ENCODE measurements at regions not wholly inside any gene's neighbourhood (a gene's known extent, or its start where the extent isn't known, plus 50 kb on each side); places are given as distances from the start of the nearest gene placed in this dataset.

DNA sequence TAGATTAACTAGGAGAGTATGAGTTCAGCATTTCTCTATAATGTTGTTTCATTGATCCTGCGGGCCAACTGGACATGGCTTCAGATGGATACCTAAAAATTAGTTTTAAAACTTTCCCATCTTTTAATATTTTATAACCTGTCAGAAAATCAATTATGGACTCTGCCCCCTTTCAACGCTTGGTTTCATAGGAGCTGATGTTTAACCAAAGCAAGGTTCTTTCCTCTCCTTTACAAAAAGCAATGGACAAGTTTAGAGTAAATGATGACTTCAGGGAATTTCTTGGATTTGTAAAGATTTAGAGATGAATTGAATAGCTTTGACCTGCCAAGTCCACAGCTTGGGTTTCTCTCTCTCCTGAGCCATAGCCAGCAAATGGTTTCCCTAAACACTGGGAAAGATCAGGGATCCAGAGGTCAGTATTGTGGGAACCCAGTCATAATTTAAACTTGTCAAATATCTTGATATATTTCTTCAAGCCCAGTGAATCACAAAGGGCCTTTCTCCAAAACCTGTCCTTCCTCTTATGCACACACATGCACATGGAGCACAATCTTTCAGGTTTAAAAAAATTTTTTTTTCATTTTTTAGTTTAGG, 177.1 kb downstream of the EVX1 start:
- H3K79me2 ChIP-seq (ENCODE audit: insufficient read depth): no peaks in the 10 kb centered on the region
- H3K4me2 ChIP-seq: no peak overlapping the region
- no peaks in the 10 kb centered on the region for H3K27me3 ChIP-seq (ENCODE audit: insufficient read depth)
- no peak for DNase-seq
- H3K9me2 ChIP-seq: no peaks in the 10 kb centered on the region
- POLR2A ChIA-PET: no interaction called here
- no peak overlapping the region for H3K9ac ChIP-seq
- 33% methylated on average over 2 of the region's 2 CpGs for WGBS (ENCODE audit: low lambda C conversion rate)
- H3K4me3 ChIP-seq (ENCODE audit: low read depth in 2 of 2, low read length in 1 of 2): no peak overlapping the region
- no peak overlapping the region for H2AFZ ChIP-seq (ENCODE audit: low read depth)
- no peaks in the 10 kb centered on the region for H3F3A ChIP-seq (replicated peaks; ENCODE audit: insufficient read depth)
- H3K27ac ChIP-seq (ENCODE audit: low read depth in 2 of 2, low read length in 1 of 2): no peak overlapping the region
- H3K4me1 ChIP-seq (ENCODE audit: control insufficient read depth in 1 of 2, insufficient read depth in 2 of 2, low read depth in 1 of 2, low read length in 1 of 2): no peaks in the 10 kb centered on the region
- H4K20me1 ChIP-seq (ENCODE audit: insufficient read depth): no peaks in the 10 kb centered on the region
- TF ChIP-seq NFIC (IDR thresholded peaks at IDR 0.05; ENCODE audit: borderline replicate concordance) (no peak), POLR2AphosphoS5 (IDR thresholded peaks at IDR 0.05; ENCODE audit: low read depth, low read length) (no peak), EZH2phosphoT487 (IDR thresholded peaks at IDR 0.05; ENCODE audit: borderline replicate concordance, low read depth) (no peak), EP300 (IDR thresholded peaks at IDR 0.05; ENCODE audit: borderline replicate concordance in 1 of 2, low read depth in 1 of 2, low read length in 1 of 2) (no peak), NRF1 (IDR thresholded peaks at IDR 0.05; ENCODE audit: low read depth, low read length) (no peak), RXRA (IDR thresholded peaks at IDR 0.05; ENCODE audit: borderline replicate concordance, low read depth) (no peak), FOSL2 (IDR thresholded peaks at IDR 0.05; ENCODE audit: borderline replicate concordance, low read depth) (no peak), RAD21 (IDR thresholded peaks at IDR 0.05; ENCODE audit: low read length) (no peak)
- TF ChIP-seq, protein P1, sequence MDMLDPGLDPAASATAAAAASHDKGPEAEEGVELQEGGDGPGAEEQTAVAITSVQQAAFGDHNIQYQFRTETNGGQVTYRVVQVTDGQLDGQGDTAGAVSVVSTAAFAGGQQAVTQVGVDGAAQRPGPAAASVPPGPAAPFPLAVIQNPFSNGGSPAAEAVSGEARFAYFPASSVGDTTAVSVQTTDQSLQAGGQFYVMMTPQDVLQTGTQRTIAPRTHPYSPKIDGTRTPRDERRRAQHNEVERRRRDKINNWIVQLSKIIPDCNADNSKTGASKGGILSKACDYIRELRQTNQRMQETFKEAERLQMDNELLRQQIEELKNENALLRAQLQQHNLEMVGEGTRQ (IDR thresholded peaks at IDR 0.05; ENCODE audit: borderline replicate concordance, low read depth, low read length): no peak
- TF ChIP-seq, protein P2, sequence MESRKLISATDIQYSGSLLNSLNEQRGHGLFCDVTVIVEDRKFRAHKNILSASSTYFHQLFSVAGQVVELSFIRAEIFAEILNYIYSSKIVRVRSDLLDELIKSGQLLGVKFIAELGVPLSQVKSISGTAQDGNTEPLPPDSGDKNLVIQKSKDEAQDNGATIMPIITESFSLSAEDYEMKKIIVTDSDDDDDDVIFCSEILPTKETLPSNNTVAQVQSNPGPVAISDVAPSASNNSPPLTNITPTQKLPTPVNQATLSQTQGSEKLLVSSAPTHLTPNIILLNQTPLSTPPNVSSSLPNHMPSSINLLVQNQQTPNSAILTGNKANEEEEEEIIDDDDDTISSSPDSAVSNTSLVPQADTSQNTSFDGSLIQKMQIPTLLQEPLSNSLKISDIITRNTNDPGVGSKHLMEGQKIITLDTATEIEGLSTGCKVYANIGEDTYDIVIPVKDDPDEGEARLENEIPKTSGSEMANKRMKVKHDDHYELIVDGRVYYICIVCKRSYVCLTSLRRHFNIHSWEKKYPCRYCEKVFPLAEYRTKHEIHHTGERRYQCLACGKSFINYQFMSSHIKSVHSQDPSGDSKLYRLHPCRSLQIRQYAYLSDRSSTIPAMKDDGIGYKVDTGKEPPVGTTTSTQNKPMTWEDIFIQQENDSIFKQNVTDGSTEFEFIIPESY (IDR thresholded peaks at IDR 0.05; ENCODE audit: borderline replicate concordance, low read depth): no peak
- TF ChIP-seq, protein P3, sequence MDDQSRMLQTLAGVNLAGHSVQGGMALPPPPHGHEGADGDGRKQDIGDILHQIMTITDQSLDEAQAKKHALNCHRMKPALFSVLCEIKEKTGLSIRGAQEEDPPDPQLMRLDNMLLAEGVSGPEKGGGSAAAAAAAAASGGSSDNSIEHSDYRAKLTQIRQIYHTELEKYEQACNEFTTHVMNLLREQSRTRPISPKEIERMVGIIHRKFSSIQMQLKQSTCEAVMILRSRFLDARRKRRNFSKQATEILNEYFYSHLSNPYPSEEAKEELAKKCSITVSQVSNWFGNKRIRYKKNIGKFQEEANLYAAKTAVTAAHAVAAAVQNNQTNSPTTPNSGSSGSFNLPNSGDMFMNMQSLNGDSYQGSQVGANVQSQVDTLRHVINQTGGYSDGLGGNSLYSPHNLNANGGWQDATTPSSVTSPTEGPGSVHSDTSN (IDR thresholded peaks at IDR 0.05): no peak
- TF ChIP-seq, protein P4, sequence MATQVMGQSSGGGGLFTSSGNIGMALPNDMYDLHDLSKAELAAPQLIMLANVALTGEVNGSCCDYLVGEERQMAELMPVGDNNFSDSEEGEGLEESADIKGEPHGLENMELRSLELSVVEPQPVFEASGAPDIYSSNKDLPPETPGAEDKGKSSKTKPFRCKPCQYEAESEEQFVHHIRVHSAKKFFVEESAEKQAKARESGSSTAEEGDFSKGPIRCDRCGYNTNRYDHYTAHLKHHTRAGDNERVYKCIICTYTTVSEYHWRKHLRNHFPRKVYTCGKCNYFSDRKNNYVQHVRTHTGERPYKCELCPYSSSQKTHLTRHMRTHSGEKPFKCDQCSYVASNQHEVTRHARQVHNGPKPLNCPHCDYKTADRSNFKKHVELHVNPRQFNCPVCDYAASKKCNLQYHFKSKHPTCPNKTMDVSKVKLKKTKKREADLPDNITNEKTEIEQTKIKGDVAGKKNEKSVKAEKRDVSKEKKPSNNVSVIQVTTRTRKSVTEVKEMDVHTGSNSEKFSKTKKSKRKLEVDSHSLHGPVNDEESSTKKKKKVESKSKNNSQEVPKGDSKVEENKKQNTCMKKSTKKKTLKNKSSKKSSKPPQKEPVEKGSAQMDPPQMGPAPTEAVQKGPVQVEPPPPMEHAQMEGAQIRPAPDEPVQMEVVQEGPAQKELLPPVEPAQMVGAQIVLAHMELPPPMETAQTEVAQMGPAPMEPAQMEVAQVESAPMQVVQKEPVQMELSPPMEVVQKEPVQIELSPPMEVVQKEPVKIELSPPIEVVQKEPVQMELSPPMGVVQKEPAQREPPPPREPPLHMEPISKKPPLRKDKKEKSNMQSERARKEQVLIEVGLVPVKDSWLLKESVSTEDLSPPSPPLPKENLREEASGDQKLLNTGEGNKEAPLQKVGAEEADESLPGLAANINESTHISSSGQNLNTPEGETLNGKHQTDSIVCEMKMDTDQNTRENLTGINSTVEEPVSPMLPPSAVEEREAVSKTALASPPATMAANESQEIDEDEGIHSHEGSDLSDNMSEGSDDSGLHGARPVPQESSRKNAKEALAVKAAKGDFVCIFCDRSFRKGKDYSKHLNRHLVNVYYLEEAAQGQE (IDR thresholded peaks at IDR 0.05; ENCODE audit: low read depth, low read length): no peak
- no peaks in the 10 kb centered on the region for H3K36me3 ChIP-seq (replicated peaks in 1 of 2; ENCODE audit: control insufficient read depth in 1 of 2, insufficient read depth in 2 of 2, low read length in 1 of 2)
- CTCF ChIA-PET: interaction anchor here (0.5 to 1.1 kb wide), 2 partner anchors 21 to 156 kb away, joined by 3 to 4 read pairs; no protein-coding TSS in a partner anchor
- no peaks in the 10 kb centered on the region for H3K9me3 ChIP-seq

All from SK-N-SH (cell line).